ENCODE measurements at regions not wholly inside any gene's neighbourhood (a gene's known extent, or its start where the extent isn't known, plus 50 kb on each side); places are given as distances from the start of the nearest gene placed in this dataset.

- Histone ChIP-seq H3K27ac (no peak overlapping the region), H3K9ac (ENCODE audit: insufficient read length) (no peak overlapping the region), H3K36me3 (ENCODE audit: insufficient read depth, low read length) (no peaks in the 10 kb centered on the region), H3K4me3 (no peak overlapping the region), H3K9me3 (ENCODE audit: low read depth, low read length) (no peaks in the 10 kb centered on the region)
- no peak for TF ChIP-seq POLR2AphosphoS5 (IDR thresholded peaks at IDR 0.05; ENCODE audit: borderline replicate concordance, low read depth, low read length)
- no peak for TF ChIP-seq EZH2 (IDR thresholded peaks at IDR 0.05)
- TF ChIP-seq FOXP2 (optimal IDR thresholded peaks at IDR 0.05; ENCODE audit: control extremely low read depth, extremely low read length, insufficient read depth): no peak
- no peak for DNase-seq (ENCODE audit: low read depth, low spot score)
Measured at GRCh38 chr3:15918988-15919387, 121.2 kb upstream of the ANKRD28 start.

- H3K36me3 ChIP-seq (ENCODE audit: insufficient read depth, low read length): no peaks in the 10 kb centered on the region
- DNase-seq (ENCODE audit: low read depth, low spot score): no peak
- no peaks in the 10 kb centered on the region for H3K9me3 ChIP-seq (ENCODE audit: low read depth, low read length)
- H3K27ac ChIP-seq: no peak overlapping the region
- TF ChIP-seq EZH2 (IDR thresholded peaks at IDR 0.05) (no peak), POLR2AphosphoS5 (IDR thresholded peaks at IDR 0.05; ENCODE audit: borderline replicate concordance, low read depth, low read length) (no peak), FOXP2 (optimal IDR thresholded peaks at IDR 0.05; ENCODE audit: control extremely low read depth, extremely low read length, insufficient read depth) (no peak)
- H3K4me3 ChIP-seq: no peak overlapping the region
- no peak overlapping the region for H3K9ac ChIP-seq (ENCODE audit: insufficient read length)
Measured at GRCh38 chr3:15919971-15920370, 122.2 kb upstream of the ANKRD28 start.

DNA sequence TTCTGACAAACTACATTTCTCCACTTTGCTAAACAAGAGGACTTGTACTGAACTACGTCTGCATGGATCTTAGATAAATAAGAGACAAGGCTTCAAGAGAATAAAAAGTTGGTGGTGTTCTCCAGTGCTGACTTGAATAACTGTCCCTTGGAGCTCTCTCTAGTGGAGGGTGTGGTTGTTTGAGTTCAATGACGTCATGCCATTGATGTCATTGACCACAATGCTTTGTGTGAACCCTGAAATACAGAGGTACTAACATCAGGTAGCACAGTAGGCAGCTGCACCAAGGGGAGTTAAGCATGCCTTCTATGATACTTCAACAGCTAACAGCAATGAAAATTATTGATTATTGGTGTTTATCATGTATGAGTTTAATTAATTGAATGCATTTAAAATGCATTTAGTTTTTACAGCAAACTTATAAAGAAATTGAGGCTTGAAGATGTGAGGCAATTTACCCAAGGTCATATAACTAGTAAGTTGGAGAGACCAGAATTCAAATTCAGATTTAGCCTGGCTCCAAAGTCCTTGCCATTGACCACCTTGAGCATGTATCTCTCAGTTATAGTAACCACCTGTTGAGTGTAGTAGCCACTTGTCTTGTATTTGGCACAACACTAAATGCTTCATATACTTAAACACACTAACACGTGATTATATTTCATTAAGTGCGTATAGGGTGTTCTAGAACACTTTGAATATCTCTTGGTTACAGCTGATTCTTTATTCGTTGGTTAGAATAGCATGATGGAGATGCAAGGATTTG lies 126.0 kb upstream of the ANKRD28 start:
- no peak overlapping the region for H3K27ac ChIP-seq

GRCh38 chr3:15924914-15925313 lies 127.1 kb upstream of the ANKRD28 start:
- Histone ChIP-seq H3K27ac (no peak overlapping the region), H3K36me3 (ENCODE audit: insufficient read depth, low read length) (no peaks in the 10 kb centered on the region), H3K9ac (ENCODE audit: insufficient read length) (no peak overlapping the region), H3K4me3 (no peak overlapping the region), H3K9me3 (ENCODE audit: low read depth, low read length) (no peaks in the 10 kb centered on the region)
- no peak for DNase-seq (ENCODE audit: low read depth, low spot score)
- TF ChIP-seq POLR2AphosphoS5 (IDR thresholded peaks at IDR 0.05; ENCODE audit: borderline replicate concordance, low read depth, low read length) (no peak), FOXP2 (optimal IDR thresholded peaks at IDR 0.05; ENCODE audit: control extremely low read depth, extremely low read length, insufficient read depth) (no peak), EZH2 (IDR thresholded peaks at IDR 0.05) (no peak)

More for the DNA sequence above, 126.0 kb upstream of the ANKRD28 start:
- Histone ChIP-seq H3K9ac (ENCODE audit: insufficient read length) (no peak overlapping the region), H3K36me3 (ENCODE audit: insufficient read depth, low read length) (no peaks in the 10 kb centered on the region), H3K9me3 (ENCODE audit: low read depth, low read length) (no peaks in the 10 kb centered on the region), H3K4me3 (no peak overlapping the region)
- no peak for DNase-seq (ENCODE audit: low read depth, low spot score)
- TF ChIP-seq EZH2 (IDR thresholded peaks at IDR 0.05) (no peak), FOXP2 (optimal IDR thresholded peaks at IDR 0.05; ENCODE audit: control extremely low read depth, extremely low read length, insufficient read depth) (no peak), POLR2AphosphoS5 (IDR thresholded peaks at IDR 0.05; ENCODE audit: borderline replicate concordance, low read depth, low read length) (no peak)

GRCh38 chr3:15926871-15927270 lies 129.1 kb upstream of the ANKRD28 start:
- Histone ChIP-seq H3K9me3 (ENCODE audit: low read depth, low read length) (no peaks in the 10 kb centered on the region), H3K27ac (no peak overlapping the region), H3K4me3 (no peak overlapping the region), H3K9ac (ENCODE audit: insufficient read length) (no peak overlapping the region), H3K36me3 (ENCODE audit: insufficient read depth, low read length) (no peaks in the 10 kb centered on the region)
- no peak for DNase-seq (ENCODE audit: low read depth, low spot score)
- TF ChIP-seq FOXP2 (optimal IDR thresholded peaks at IDR 0.05; ENCODE audit: control extremely low read depth, extremely low read length, insufficient read depth) (no peak), POLR2AphosphoS5 (IDR thresholded peaks at IDR 0.05; ENCODE audit: borderline replicate concordance, low read depth, low read length) (no peak), EZH2 (IDR thresholded peaks at IDR 0.05) (no peak)

DNA sequence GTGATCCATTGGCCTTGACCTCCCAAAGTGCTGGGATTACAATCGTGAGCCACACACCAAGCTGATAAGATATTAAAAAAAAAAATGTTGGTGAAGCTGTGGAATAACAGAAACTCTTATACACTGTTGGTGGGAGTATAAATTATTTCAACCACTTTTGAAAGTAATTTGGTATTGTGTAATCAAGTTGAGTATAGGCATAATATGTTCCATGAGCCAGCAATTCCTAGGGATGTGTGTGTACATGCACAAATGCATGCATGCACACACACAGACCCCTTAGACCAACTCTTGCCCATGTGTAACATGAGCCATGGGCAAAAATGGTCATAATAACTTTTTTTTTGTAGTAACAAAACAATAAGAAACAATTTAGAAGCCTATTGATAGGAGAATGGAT lies 130.2 kb upstream of the ANKRD28 start:
- Histone ChIP-seq H3K36me3 (ENCODE audit: insufficient read depth, low read length) (no peaks in the 10 kb centered on the region), H3K4me3 (no peak overlapping the region), H3K27ac (no peak overlapping the region), H3K9me3 (ENCODE audit: low read depth, low read length) (no peaks in the 10 kb centered on the region), H3K9ac (ENCODE audit: insufficient read length) (no peak overlapping the region)
- no peak for TF ChIP-seq POLR2AphosphoS5 (IDR thresholded peaks at IDR 0.05; ENCODE audit: borderline replicate concordance, low read depth, low read length)
- no peak for TF ChIP-seq FOXP2 (optimal IDR thresholded peaks at IDR 0.05; ENCODE audit: control extremely low read depth, extremely low read length, insufficient read depth)
- TF ChIP-seq EZH2 (IDR thresholded peaks at IDR 0.05): no peak
- DNase-seq (ENCODE audit: low read depth, low spot score): no peak

GRCh38 chr3:15929944-15930571 lies 132.3 kb upstream of the ANKRD28 start:
- TF ChIP-seq FOXP2 (optimal IDR thresholded peaks at IDR 0.05; ENCODE audit: control extremely low read depth, extremely low read length, insufficient read depth) (no peak), POLR2AphosphoS5 (IDR thresholded peaks at IDR 0.05; ENCODE audit: borderline replicate concordance, low read depth, low read length) (no peak), EZH2 (IDR thresholded peaks at IDR 0.05) (no peak)
- H3K36me3 ChIP-seq (ENCODE audit: insufficient read depth, low read length): no peaks in the 10 kb centered on the region
- no peak for DNase-seq (ENCODE audit: low read depth, low spot score)
- H3K9me3 ChIP-seq (ENCODE audit: low read depth, low read length): no peaks in the 10 kb centered on the region
- H3K9ac ChIP-seq (ENCODE audit: insufficient read length): no peak overlapping the region
- H3K4me3 ChIP-seq: no peak overlapping the region
- H3K27ac ChIP-seq: no peak overlapping the region

DNA sequence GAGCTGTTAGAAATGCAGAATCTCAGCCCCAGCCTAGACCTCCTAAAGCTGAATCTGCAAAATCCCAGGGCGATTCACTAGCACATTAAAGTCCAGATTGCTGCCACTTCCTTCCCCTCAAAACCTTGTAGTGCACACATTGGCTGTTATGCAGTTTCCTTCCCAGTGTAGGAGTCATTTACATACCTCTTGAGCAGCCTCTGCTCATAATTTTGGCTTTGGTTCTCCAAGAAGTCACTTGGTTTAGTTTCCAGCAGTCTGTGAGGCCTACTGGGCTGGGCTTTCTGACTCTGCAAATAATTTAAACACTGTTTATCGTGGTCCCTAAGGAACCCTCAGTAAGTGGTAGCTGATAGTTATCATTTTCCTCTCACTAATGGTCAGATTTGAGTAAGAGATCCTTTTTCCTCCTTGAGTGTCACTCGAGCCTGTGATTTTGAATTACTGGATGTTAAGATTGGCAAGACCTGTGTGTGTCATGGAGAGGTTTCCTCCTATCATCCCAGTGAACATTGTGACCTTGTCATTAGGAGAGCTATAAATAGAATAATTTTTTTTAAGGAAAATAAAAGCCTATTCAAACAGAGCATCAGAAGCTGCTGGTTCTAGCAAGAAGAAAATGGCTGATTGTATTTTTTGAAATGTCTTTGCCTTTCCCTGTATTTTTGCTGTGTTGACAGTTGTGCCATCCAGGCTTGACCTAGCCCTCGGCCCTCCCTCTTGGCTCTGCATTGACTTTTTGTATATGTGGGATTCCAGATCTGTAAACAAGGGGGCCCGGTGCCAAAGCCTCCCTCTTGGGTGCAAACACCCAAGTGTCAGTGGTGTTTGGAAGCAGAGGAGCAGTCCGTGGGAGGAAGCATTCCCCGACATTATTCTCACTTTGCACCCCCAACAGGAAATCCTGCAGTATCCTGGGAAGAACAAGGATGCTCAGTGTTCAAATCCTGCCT lies 134.8 kb upstream of the ANKRD28 start:
- no peak for DNase-seq (ENCODE audit: low read depth, low spot score)
- H3K9me3 ChIP-seq (ENCODE audit: low read depth, low read length): no peaks in the 10 kb centered on the region
- H3K27ac ChIP-seq: no peak overlapping the region
- no peaks in the 10 kb centered on the region for H3K36me3 ChIP-seq (ENCODE audit: insufficient read depth, low read length)
- H3K9ac ChIP-seq (ENCODE audit: insufficient read length): no peak overlapping the region
- no peak overlapping the region for H3K4me3 ChIP-seq
- no peak for TF ChIP-seq FOXP2 (optimal IDR thresholded peaks at IDR 0.05; ENCODE audit: control extremely low read depth, extremely low read length, insufficient read depth)
- no peak for TF ChIP-seq EZH2 (IDR thresholded peaks at IDR 0.05)
- no peak for TF ChIP-seq POLR2AphosphoS5 (IDR thresholded peaks at IDR 0.05; ENCODE audit: borderline replicate concordance, low read depth, low read length)

All from SK-N-MC (cell line).